GM20431 (cell line): ENCODE measurements at regions not wholly inside any gene's neighbourhood (a gene's known extent, or its start where the extent isn't known, plus 50 kb on each side); places are given as distances from the start of the nearest gene placed in this dataset.

Experiments
- in situ Hi-C: fragments of 300-500 bp; cut with MseI, MboI; formaldehyde crosslinking; loops from one replicate; pipeline ENCODE4 v1.15.0; 2020; ENCODE audit warnings: low sequenced_read_pairs; ENCODE audit not compliant: unreplicated experiment

DNA sequence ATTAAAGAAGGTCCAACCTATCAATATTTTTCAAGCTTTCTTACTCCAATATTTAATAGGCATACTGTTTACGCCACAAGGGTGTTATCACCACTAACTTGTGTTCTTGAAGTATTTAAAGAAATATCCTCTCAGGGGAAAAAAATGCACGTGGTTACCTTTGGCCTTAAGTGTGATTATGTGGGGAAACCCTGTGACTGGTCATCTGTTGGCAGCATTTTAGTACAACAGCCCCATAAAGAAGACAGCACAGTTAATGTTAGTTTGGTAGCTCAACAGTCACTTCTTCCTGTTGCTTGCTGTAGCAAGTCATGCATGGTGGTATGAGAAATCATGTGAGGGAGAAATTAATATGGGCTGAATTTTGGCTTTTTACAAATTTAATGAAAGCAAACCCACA, 1021.5 kb upstream of the TMEM132C start:
- in situ Hi-C loops = no loop called here

DNA sequence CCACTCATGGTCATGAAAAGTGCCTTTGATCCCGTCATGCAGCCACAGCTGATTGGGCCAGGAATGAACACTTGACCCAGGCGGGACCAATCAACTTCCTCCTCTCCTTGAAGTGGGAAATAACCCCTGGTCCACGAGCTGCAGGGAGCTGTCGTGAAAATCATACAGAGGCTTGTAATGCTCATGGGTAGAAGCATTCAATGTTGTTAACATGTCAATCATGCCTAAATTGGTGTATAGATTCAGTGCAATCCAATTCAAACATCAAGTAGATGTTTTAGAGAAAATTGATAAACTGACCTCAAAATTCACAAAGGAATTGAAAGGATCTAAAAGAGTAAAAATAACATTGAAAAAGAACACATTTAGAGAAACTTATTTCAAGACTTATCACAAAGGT, 1019.0 kb upstream of the TMEM132C start:
- in situ Hi-C loops = no loop called here

DNA sequence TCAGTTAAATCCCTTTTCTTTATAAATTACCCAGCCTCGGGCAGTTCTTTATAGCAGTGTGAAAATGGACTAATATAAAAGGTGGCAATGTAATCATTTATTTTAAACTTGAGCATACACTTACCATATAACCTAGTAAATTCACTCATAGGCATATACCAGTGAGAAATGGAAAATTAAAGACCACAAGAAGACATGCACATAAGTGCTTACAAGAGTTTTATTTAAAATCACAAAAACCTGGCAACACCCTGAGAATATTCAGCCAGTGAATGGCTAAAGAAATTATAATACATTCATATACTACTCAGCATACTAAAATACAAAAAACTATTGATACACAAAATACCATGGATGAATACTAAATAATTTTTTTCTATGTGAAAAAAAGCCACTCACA, 1017.5 kb upstream of the TMEM132C start:
- in situ Hi-C loops = no loop called here

DNA sequence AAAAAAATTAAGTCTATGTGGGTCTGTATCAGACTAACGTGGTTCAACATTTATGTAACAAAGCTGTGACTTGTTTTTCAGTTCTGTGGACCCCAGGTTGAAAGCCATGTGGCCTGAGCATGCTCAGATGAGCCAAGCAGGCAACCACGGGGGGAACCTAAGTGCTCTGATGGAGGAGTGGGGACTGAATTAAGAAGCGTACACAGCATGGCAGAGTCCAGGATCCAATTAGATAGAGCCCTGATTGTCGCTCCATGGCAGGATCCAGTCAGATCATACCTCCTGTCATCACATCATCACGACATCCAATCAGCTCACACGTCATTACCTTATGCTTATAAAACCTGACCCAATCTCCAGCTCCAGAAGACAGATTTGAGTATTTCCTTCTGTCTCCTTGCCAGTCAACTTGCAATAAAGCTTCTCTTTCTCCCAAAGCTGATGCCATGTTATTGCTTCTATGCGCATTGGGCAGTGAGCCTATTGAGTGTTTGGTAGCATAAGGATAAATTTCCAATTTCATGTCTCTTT, 1013.1 kb upstream of the TMEM132C start:
- in situ Hi-C loops = no loop called here

DNA sequence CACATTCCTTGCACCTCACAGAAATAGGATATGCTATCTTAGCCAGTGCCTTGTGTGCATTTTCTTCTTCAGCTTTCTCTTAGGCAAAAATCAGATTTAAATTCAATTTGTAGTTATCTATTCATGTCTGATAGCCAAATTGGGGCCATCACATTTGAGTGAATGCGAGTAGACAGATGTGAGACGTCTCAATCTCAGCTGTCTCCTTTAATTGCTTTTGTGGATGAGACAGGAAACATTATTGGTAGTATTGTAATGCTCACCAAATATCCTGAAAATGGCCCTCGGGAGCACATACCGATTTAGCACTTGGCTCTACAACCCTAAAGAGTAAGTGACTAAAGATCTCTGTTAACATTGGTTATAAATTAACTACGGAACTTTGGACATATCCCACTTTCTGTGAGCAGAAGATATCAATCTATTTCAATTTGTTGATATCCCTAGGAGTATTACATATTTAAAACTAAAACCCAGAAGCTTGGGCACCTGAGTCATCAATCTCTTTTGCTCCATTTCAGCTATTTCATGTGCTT, 1012.5 kb upstream of the TMEM132C start:
- in situ Hi-C loops = no loop called here

DNA sequence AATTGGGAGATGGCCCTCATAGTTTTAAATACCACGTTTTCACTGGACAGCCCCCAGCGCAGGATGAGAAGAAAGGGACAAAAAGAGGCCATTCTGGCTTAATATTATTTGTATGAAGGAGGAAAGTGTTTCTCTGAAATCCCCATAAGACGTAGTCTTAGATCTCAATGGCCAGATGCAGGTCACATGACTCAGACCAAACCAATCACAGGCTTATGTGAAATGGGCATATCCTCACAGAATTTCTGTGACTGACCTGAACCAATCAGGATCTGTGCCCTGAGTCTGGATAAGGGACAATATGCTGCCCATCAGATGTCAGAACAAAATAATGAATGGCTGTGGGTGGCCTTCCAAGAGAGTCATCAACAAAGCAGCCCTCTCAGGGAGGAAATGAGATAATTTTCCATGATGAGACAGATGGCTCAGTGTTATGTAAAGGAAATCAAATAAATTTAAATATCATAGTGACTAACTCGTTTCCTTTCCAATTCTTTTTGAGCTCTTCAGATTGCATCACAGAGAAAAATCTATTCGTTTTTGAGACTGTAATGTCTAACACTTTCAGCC, 1009.5 kb upstream of the TMEM132C start:
- in situ Hi-C loops = no loop called here

DNA sequence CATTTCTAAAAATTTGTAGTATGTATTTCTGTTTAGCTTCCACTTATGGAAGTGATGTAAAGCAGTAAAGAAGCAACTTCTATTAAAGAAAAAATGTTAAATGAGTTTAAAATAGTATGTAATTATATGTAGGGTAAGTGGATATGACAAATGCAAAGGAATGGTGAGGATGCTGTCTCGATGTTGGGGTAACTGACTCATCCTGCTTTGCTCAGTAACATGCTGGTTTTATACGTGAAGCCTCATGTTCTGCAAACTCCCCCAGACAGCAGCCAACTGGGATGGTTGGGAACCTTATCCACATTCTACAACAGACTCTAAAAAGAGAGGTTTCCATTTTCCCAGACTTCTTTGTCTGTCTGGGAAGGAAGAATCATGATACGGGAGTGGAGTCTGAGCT, 1006.4 kb upstream of the TMEM132C start:
- in situ Hi-C loops = no loop called here

DNA sequence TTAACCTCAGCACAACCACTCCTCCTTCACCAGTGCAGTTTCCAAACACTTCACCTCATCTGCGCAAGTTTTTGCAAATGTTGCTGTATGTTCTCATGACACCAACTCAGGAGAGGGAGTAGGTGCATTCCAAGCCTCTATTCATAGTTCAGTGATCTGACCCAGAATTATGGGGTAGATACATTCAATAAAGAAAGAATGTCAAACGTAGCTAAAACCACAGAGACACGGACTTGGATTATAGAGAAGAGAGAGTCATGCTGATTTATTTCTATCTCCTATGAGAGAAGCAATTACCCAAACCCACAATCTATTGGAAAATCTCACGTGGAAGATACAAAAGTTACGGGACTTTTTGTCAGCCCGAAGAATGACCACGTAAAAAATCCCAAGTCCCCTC, 1006.0 kb upstream of the TMEM132C start:
- in situ Hi-C loops = no loop called here

DNA sequence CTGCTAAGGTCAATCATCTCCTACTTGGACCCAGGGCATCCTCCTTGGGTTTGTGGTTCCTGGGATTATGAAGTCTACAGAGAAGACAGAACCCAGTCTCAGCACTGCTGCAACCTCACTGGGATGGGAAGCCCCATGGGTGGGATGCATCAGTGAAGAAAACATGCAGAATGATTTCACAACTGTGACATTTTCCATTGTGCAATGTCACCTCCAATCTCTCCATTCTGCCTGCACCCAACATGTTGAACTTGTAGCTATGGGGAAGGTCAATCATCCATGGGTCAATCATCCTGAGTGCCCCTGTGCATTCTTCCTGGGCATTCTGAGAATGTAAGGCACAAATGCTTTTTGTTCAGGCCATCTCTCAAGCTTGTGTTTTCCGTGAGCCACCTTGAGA, 1004.4 kb upstream of the TMEM132C start:
- in situ Hi-C loops = no loop called here

DNA sequence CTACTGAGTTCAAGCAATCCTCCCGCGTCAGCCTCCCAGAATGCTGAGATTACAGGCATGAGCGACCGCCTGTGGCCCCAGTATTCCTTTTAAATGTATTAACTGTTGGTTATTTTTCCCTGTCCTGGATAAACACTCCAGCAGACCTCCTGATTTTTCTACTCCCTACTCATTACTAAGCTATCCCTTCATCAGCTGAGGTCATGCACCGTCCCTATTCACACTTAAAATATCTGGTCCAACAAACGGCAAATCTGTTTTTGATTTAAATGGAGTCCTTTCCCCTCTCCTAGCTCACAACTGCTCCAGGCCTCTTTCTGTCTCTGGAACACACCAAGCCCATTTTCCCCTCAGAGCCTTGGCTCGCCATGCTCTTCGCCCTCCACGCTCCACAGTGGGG, 1003.3 kb upstream of the TMEM132C start:
- in situ Hi-C loops = no loop called here

DNA sequence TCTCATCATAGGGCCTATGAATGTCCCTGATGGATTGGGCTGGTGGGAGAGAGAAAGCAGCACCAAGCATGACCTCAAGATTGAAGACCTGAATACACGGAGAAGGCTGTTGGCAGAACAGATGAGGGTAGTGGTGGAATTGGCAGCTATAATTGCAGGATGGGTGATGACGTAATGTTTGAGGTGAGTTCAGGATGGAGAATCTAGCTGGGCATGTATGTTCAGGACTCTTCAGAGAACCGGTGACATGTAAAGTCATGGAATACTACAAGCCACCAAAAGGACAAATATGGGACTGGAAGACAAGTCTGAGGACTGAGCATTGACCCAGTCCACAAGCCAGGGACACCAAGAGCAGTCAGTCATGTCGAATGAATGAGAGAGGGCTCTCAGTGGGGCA, 999.8 kb upstream of the TMEM132C start:
- in situ Hi-C loops = no loop called here

DNA sequence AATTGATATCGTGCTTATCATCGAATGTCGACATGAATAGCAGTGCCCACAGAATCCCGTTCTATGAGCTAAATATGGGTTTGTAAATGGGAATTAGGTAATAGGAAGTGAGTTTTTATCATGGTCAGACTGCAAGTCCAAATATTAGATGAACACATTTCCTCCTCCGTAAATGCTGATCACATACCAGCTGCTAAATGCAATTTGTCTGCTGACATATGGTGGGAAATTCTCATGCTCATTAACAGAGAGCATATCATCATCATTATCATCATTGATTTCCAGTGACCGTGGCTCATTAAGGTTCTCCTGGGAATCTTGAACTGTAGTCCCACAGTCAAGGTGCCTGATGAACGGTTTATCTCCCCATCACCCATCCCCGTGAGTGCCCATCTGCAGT, 998.8 kb upstream of the TMEM132C start:
- in situ Hi-C loops = no loop called here

DNA sequence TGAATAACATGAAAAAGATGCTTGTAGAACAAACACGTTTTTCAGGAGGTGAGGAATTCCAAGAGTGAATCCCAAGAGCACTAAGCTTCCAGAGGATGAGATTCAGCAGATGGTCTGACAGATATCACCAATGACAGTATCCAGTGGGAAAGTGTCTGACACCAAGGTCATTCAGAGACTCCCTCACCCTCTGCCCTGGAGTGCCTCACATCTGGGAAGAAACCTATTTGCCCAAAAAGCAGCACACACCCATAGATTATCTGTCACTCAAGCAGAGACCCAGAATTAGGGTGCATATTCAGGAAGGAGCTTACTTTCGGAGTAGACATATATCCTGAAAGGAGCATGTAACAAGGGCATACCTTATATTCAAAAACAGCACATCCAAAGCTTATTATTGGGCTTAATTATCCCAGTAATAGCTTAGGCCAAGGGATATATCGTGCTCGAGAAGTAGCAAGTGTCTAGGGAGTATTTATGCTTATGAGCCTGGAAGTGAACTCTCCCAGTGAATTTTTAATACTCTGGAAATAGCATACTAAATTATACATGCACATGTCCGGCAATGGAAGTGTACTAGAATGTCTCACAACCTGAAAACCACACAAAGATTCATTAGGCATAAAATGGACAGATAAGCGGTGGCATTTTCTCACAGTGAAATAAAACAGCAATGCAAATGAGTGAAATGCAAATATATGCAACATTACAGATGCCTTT, 998.1 kb upstream of the TMEM132C start:
- in situ Hi-C loops = no loop called here

DNA sequence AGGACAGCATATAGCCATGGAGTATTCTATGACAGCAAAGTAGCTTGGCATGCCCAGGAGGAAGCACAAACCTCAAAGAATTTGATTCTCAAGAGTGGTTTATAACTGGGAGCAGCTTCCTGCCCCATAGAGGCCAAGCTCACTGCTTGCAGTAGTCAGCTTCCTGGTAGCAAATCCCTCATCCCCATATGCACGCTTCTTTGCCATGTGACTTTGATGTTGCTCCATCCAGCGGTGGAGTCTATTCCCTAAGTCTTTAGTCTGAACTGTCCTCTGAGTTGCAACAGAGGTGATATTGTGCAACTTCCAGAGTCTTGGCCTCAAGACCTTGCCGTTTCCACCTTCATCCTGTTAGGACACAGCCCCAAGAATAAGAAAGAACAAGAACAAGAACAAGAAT, 996.8 kb upstream of the TMEM132C start:
- in situ Hi-C loops = no loop called here

DNA sequence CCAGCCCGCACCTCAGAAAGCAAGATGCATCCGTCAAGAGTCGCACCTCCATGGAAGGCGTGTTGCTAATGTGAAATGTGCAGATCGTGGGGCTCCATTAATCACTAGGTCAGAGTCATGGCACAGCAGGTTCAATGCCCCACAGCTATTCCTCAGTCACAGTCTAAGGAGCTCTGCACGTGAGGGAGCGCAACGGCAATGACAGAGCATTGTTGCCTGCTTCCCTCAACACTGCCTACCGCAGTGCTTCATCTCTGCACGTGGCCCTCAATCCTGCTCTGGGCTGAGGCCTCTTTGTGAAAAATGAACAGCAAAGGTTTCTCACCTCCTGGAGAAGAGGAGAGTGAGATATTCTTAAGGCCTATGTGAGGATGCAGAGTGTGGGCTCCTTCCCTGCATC, 995.2 kb upstream of the TMEM132C start:
- in situ Hi-C loops = no loop called here

DNA sequence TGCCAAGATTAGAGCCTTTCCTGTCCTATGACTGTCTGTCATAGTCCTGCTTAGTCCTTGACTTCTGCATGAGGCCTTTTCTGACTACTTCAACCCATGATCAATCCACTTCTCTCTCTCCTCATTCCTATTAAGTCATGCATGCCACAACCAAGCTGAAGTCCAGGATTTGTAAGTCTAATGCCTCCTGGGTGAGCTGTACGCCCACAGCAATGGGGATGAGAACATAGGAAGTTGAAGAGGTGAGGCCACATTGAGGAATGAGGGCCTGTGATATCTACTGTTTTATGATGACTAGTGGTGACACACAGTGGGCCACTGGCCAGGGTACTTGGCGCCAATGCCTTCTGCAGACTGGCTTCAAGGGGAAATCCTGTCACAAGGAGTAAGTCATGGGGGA, 994.1 kb upstream of the TMEM132C start:
- in situ Hi-C loops = no loop called here

DNA sequence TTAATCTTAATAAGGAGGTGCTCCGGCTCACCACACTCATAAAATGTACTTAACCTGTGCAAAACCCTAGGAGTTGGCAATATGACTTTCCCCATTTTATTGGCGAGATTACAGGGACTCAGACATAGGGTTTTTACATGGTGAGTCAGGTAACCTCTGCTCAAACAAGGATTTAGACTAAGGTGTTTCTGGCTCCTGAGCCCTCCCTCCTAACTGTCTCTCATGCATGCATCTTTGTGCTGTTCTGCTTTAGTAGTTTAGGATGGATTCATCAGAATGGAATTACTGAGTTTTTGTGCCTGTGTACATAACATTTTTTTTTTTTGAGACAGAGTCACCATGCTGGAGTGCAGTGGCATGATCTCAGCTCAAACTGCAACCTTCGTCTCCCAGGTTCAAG, 993.3 kb upstream of the TMEM132C start:
- in situ Hi-C loops = no loop called here

DNA sequence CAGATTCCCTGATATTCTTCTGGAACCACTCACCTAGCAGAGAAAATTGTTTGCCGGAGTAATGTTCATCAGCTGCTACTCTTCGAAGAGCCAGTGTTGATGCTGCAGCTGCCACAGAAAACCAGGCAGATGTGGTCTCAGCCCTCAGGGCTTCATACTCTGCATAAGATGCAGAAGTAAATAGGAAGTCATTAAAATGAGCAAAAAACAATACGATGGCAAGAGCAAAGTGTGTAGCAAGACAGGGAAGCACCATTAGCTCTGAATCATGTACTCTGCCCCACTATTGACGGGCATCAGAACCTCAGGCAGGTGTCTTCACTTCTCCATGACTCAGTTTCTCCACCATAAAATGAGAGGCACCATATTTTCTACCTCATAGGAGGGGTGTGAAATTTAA, 991.6 kb upstream of the TMEM132C start:
- in situ Hi-C loops = no loop called here

DNA sequence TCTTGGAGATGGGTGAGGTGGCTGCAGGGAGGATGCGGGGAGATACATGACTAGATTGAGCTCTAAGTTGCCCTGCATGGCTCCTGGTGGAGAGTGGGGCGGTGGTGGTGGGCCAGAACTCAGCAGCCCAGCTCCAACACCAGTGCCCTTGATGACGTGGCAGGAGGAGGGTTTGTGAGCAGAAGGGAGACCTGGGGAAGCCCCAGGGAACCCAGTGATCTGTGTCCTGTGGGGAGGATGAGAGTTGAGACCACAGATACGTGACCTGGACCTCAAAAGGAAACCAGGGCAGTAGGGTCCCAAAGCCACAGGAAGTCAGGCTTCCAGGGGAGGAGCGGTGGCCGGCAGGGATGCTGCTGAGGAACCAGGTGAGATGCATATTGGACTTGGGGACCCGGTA, 989.1 kb upstream of the TMEM132C start:
- in situ Hi-C loops = no loop called here

DNA sequence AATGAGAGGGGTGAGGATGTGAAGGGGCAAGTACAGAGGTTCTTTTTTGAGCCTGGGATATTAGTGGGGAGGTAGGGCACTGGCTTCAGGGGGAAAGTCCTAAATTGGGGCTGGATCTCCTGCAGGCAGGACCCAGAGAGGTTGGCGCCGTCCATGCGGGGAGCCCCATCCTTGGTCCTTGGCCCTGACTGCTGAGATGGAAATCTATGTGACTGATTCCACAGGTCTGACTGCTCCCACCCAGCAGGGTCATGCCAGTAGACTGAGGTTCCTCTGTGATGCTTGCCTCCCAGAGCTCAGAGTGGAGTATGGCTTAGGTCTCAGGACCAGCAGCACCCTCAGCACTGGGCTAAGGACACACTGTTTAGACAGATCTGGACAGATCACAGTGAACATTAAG, 988.6 kb upstream of the TMEM132C start:
- in situ Hi-C loops = no loop called here

DNA sequence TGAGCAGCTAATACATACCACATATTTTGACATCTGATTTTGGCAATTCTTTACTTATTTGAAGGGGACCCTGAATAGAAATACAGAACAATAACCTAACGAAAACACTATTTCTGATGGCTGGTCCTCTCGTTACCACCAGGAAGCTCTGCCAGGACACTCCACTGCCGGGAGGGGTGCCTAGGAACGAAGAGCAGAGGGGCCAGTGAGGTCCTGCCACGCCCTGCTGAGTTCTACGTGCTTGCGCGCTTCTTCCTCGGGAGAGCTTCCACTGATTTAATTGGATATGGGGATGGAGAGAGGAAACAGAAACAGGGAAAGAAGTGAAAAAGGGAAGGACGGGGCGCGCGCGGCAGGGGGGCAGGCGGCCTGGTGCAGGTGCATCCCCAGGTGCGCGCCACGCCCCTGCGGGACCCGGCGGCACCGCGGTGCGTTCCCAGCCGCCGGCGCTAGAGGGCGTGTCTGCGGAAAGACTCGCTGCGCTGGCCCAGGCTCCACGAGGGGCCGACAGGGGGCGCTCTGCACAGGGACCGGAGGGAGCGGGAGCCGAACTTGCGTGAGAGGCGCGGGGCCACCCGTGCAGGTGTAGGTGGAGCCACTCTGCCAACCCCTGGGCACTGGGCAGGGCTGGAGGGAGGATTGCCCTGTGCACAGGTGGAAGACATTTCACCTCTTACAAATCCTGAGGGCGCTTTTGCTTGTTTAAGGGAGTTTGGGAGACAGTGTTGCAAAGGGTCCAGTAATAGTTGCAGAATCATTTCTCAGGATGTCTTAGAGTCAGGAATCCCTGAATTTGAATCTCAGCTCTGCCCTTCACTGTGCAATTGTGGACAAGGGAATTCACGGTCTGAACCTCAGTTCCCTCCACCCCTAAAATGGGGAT, 986.3 kb upstream of the TMEM132C start:
- in situ Hi-C loops = no loop called here
